HG03066 (cell line): ENCODE measurements at regions not wholly inside any gene's neighbourhood (a gene's known extent, or its start where the extent isn't known, plus 50 kb on each side); places are given as distances from the start of the nearest gene placed in this dataset.
A peak's percentile ranks its signal among the peaks of the same experiment; 100 is the strongest.

Experiments
- ATAC-seq: cut with Tn5 transposase; IDR thresholded peaks from one replicate; pipeline ENCODE4 v1.9.1; 2021; ENCODE audit warnings: low read depth; ENCODE audit not compliant: unreplicated experiment

GRCh38 chr13:79267560-79267959 is 138.5 kb downstream of the RBM26 start:
- no peak for ATAC-seq

DNA sequence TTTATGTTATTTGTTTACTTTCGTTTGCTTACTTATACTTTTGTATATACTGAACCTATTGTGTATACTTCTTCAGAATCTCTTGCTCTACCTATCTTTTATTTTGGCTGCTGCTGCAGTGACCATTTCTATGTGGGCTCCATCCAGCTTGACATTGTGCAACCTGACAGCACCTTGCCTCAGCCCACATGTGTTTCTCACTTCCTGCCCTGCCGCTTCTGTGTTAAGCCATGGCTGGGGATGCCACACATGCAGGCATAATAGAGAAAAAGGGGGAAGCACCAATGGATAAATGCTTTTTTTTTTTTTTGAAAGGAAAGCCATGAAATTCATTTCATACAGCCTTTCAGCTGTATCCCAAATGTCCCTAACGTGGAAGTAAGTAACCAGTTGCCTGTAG is 147.6 kb downstream of the RBM26 start:
- ATAC-seq: peak; percentile 78

GRCh38 chr13:79246578-79246949 is 159.5 kb downstream of the RBM26 start:
- peak; percentile 38 for ATAC-seq

DNA sequence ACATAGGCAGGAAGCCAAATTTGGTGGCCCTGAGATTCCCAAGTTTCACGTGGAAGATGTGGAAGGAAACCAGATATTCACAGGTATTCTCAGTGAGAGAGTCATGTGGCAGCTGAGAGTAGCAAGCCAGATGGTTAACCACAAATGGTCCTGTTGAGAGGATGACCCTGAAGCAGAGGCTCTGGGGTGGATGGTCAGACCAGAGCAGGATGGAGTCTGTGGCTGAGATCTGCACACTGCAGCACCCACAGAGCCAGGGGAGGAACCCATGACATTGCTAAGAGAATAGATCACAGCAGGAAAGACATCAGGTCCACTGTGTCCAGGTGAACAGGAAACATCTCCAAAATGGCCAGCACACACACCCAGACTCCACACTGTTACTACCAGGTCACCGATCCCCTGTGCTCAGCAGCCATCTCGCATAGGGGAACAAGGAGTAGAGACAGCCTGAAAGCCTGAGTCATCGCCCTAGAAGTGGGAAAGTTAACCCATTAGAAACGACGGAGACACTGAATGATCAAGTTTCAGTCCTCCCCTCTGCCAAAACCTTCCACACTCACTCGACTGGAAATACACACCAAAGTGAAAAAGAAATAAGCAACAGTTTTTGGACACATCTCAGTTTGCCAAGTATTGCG is 160.0 kb downstream of the RBM26 start:
- ATAC-seq: peak; percentile 57

GRCh38 chr13:79241697-79242096 is 164.4 kb downstream of the RBM26 start:
- no peak for ATAC-seq

DNA sequence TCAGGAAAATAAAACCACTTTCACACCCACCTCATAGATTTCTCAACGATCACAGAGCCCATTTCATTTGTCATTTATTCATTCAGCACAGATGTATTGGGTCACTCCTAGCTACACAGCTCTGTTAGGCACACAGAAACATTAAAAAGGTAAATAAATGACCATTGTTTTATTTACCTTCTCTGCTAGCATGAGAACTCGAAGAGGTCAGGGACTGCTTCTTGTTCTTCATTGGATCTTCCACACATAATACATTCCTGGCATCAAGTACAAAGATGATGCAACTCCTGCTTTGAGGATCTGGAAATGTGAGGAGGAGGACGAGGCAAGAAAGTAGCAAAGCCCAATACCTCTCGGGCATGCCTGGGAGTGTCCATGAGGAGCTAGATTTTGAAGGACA is 168.1 kb downstream of the RBM26 start:
- no peak for ATAC-seq

DNA sequence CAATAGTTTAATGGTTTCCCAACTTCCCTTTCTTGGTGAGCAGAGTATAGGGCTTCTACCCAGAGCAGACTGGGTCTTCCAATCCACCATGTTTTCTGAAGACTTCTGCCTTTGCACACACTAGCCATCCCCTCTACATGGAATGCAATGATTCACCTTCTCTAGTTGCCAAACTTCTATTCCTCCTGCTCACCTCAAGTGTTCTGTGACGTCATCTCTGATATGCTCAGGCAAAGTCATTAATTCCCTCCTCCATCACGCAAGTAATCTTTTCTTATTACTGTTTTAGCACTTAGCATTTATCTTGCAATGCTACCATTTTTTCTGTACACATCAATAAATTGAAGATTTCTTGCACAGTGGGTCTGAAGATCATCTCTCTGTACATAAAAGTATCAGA is 174.2 kb downstream of the RBM26 start:
- no peak for ATAC-seq

DNA sequence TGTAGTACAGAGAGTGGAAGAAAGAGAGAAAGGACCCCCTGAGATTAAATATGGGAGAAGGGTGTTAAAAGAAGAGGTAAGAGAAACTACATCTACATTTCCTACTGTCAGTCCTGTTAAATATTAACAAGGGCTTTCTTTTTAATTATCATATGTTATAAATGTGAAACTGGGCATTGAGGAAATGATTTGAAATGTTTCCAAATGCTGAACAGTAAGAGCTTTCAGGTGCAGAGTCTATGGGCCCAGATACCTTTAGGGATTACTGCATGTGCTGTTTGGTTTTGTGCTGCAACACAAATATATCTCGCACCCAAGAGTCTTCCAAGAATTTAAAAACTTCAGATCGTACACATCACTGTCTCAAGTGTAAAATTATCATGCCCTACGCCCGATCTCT is 176.3 kb downstream of the RBM26 start:
- ATAC-seq: no peak

DNA sequence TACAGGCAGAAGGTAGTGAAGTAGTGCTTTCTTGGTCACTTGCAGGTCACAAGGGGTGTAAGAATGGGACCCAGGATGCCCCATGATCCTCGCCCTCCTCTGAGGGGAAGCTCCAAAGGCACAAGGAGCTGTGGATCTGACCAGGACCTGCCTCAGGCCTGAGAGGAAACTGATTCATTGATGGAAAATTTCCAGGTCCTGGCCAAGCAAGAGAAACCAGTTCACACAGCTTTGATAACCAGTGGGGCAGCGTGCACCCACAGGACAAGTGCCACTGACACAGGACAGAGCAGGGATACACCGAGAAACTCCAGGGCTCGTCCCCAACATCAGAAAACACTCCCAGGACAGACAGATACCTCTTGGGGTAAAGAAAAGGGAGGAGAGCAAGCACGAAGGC is 177.1 kb downstream of the RBM26 start:
- ATAC-seq: no peak

DNA sequence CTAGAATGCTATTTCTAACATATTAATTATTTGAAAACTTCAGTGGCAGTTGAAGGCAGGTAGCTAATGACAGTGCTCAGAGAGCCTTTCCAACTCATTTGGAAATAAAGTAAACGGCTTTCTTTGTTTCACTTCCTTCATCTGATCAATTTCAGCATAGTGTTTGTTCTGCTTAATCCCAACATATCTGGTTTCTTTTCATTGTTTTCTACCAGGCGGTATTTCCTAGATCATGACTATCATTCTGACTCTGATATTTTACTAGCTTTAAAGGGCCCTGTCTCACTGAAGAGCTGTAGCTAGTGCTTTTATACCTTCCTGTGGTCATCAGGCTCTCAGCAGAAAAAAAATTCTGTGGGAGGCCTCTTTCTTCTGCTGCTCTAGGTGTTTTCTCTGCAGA is 178.6 kb downstream of the RBM26 start:
- ATAC-seq: peak; percentile 76

DNA sequence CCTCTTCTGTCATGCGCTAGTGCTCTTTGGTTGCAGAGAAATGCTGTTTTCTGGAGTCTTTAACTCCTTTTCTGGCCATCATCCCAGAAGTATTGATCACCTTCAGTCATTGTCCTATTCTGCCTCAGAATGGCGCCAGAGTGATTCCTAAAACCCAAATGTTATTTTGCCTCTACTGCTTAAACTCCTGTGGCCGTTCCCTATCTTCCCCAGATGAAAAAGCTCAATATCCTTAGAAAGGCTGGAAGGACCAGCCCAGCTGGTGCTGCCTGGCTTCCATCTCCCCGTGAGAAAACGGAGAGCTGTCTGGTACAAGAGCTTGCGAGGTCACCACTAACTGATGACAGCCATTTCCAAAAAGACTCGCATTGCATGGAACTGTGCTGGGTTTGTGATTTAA is 179.1 kb downstream of the RBM26 start:
- peak; percentile 16 for ATAC-seq

DNA sequence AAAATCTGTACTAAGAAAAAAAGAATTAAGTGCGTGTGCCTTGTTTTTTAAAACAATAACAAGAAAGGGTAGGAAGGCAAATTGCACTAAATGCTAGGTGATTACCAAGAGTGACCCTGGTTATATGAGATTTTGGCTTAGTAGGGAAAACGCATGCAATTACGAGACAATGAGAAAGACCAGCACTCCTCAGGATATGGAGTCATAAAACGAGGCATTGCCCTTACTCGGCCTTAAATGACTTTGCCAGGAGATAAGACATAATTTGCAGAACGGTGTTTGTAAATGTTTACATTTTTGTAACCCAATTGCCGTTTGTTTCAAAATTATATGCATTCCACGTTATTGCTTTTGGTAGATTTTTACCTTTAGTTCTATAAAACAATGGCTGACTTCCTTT is 179.8 kb downstream of the RBM26 start:
- ATAC-seq: no peak

- no peak for ATAC-seq
Measured at GRCh38 chr13:79225487-79226232, 180.4 kb downstream of the RBM26 start.

- no peak for ATAC-seq
Measured at GRCh38 chr13:79222427-79223205, 183.4 kb downstream of the RBM26 start.

DNA sequence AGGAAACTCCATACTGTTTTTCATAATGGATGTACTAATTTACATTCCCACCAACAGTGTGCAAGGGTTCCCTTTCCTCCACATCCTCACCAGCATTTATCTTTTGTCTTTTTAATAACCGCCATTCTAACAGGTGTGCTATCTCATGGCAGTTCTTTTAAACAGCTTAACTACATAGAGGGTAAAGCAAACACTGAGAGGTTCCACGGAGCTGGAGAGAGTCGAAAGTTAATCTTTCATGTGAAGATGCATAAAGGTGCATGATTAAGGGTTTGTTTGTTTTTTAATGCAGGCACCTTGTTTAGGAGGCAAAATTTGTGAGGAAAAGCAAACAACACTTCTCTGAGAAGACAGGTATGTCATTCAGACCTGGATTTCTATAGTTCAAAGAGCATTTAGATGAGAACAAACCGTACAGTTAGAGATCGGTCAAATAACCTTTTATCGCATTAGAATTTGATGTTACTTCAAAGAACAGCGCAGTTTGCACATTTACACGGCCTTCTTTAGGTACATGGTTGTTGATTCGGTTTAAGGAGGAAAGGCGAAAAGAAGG is 193.9 kb downstream of the RBM26 start:
- ATAC-seq: no peak

DNA sequence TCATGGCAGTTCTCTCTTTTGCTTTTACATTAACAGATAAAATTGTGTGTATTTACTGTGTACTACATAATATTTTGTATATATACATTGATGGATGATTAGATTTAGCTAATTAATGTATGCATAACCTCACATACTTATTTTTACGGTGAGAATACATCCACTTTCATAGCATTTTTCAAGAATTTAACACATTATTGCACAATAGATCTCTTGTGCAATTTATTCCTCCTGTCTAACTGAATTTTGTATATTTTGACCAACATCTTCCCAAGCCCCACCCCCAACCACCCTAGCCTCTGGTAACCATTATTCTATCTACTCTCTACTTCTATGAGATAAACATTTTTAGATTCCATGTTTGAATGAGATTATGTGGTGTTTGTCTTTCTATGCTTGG is 194.7 kb downstream of the RBM26 start:
- no peak for ATAC-seq

- ATAC-seq: no peak
Measured at GRCh38 chr13:79197933-79198332, 208.1 kb downstream of the RBM26 start.

DNA sequence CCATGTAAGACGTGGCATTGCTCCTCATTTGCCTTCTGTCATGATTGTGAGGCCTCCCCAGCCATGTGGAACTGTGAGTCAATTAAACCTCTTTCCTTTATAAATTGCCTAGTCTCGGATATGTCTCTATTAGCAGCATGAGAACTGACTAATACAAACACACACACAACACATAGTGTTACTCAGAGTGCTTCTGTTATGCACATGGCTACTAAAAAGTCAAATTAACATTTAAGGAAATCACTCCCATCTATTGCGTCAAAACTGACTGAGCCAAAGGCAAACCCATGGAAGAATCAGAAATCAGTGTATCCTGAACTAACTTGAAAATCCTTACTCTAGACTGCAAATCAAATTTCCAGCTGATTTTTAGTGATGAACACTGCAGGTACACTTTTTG is 209.2 kb downstream of the RBM26 start:
- no peak for ATAC-seq

- ATAC-seq: no peak
Measured at GRCh38 chr13:79196366-79196765, 209.7 kb downstream of the RBM26 start.

- ATAC-seq: peak; percentile 9
Measured at GRCh38 chr13:79194727-79195126, 211.3 kb downstream of the RBM26 start.

DNA sequence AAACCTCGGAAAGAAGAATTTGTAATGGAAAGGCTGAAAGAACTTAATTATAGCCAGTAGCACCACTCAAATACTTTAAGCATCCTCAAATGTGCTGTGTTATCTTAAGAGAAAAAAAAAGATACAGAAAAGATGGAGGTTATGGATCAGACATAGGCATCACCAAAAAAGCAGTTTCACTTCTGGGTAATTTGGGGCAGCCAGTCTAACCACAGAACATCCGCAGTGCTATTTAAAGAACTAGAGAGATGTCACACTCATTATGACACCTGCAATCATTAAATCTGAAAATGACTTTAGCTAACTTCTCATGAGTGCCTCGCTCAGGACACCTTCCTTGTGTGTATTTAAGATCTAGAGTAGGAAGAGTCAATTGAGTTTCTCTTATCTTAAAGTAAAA is 211.8 kb downstream of the RBM26 start:
- peak; percentile 89 for ATAC-seq
